RWPE1 (cell line): ENCODE measurements at regions not wholly inside any gene's neighbourhood (a gene's known extent, or its start where the extent isn't known, plus 50 kb on each side); places are given as distances from the start of the nearest gene placed in this dataset.

Experiments used
- CTCF ChIA-PET: fragments of 350-600 bp; sonication (Branson Sonifier 250); formaldehyde crosslinking; extraction: SDS; loops from one replicate; lab custom pipeline; 2021; lab: Yijun Ruan, JAX
- POLR2A ChIA-PET: fragments of 400-600 bp; formaldehyde crosslinking; extraction: SDS; loops from one replicate; lab custom pipeline; 2020; ENCODE audit warnings: antibody characterized with exemption; ENCODE audit not compliant: low non-redundant PET; lab: Yijun Ruan, JAX
- DNase-seq: peaks from one replicate; pipeline ENCODE4 v3.0.0; 2012; ENCODE audit warnings: low spot score
- H3K27ac ChIP-seq: fragments of 450-650 bp; 2 replicates; pipeline ENCODE4 v1.5.1; 2017
- TF ChIP-seq, protein P1 (sequence below): fragments of 450-650 bp; conservative IDR thresholded peaks from 2 replicates; pipeline ENCODE4 v1.5.1; 2017; ENCODE audit warnings: low read depth, mild to moderate bottlenecking

DNA sequence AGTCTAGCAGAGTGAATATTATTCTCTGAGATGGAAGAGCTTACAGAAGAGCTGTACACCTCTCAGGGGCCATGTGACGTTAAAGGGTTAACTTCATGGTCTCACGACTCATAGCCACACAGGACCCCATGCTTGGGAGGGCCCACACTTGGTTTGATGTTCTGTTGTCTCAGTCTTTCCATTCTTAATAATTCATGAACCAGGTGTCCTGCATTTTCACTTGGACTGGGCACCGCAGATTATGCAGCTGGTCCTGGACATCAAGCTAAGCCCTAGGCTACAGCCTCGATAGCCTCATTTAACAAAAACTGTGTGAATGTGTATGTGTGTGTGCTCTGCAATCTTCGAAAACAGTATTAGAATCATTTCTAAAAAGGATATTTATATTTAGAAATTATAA is 323.5 kb downstream of the PLK2 start:
- TF ChIP-seq, protein P1, sequence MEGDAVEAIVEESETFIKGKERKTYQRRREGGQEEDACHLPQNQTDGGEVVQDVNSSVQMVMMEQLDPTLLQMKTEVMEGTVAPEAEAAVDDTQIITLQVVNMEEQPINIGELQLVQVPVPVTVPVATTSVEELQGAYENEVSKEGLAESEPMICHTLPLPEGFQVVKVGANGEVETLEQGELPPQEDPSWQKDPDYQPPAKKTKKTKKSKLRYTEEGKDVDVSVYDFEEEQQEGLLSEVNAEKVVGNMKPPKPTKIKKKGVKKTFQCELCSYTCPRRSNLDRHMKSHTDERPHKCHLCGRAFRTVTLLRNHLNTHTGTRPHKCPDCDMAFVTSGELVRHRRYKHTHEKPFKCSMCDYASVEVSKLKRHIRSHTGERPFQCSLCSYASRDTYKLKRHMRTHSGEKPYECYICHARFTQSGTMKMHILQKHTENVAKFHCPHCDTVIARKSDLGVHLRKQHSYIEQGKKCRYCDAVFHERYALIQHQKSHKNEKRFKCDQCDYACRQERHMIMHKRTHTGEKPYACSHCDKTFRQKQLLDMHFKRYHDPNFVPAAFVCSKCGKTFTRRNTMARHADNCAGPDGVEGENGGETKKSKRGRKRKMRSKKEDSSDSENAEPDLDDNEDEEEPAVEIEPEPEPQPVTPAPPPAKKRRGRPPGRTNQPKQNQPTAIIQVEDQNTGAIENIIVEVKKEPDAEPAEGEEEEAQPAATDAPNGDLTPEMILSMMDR: no peak
- ChIA-PET CTCF (no interaction called here), POLR2A (no interaction called here)
- no peak for DNase-seq
- no peak overlapping the region for H3K27ac ChIP-seq

DNA sequence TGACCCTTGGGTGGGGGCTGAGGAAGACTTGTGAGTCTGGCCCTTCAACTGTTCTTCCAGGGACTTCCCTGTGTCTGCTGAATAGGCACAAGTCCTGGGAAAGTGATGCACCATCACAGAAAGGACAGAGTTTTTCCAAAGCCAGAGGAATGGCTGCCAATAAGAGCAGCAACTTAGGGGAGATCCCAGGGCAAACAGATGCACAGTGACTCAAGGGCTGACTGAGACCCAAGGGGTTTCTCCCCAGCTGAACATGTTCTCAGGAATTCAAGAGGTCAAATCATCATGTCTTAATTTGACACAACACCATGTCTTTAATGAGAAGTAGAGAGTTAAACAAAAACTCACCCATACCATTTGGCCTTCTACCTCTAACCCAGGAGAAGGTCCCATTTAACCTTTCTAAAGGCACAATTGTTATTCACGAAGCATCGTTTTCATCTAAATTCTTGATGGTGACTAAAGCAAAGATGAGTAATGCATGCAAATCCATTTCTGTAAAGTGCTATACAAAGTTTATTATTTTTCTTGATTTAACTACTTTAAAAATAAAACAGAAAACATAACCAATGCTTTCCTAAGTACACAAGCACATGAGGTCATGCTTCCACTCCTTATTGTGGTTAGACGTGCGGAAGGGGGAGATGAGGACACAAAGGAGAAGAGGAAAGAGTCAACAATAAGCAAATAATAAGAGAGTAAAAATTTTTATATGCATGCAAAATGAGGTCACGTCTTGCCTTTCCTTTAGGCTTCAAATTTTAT is 324.1 kb downstream of the PLK2 start:
- TF ChIP-seq, protein P1: no peak
- ChIA-PET CTCF (no interaction called here), POLR2A (no interaction called here)
- no peak overlapping the region for H3K27ac ChIP-seq
- no peak for DNase-seq

DNA sequence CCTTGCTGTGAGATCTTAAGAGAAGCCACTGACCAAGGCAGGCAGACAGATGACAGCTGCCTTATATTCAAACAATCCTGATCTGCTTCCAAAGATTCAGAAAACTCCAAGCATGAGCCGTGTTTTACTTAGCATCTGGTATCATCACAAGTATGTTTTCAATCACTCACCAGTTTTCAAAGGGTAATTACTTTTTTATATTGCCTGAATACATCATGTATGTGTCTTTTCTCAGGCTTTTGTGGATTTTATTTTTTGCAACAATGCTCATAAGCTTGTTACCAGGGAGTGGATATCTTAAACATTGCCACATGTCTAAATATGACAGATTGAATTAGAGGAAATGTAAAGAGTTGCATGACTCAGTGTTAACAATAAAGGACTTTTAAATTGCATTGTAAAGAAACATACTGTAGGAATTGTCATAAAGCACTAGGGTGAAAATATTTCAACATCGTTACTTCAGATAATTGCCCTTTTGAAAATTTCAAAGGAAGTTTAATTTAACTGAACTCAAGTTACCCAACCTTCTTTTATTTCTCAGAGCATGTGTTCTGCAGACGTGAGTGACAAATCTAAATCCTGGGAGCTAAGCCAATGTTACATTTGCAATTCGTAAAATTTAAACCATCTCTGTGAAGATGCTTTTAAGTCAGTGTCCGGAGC is 326.1 kb downstream of the PLK2 start:
- CTCF ChIA-PET: interaction anchor here (0.6 to 1.1 kb wide), 2 partner anchors 11 to 12 kb away, joined by 5 to 7 read pairs; no protein-coding TSS in a partner anchor
- TF ChIP-seq, protein P1: no peak
- peak; percentile 75 for DNase-seq
- H3K27ac ChIP-seq: peak overlapping the region; percentile 72; the same call in 1 of the 2 replicates
- POLR2A ChIA-PET: no interaction called here

DNA sequence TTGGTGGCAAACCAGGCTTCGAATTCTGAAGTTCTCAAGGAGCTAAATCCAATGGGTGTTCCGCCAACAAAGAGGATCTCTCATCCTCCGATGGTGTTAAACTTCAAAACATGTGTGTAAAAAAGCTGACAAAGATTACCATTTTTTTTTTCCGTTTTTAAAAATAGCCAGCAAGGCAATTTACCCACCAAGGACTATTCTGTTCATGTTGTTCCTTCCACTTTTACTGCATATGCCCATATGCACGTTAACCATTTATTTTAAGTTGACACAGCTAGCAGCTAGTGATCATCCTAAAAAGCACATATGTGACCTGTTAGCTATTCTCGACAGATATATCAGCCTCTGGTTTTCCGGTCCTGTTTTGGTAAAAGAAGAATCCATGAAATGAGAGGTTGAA is 326.7 kb downstream of the PLK2 start:
- POLR2A ChIA-PET: no interaction called here
- DNase-seq: no peak
- CTCF ChIA-PET: interaction anchor here (0.6 to 1.1 kb wide), 2 partner anchors 11 to 12 kb away, joined by 5 to 7 read pairs; no protein-coding TSS in a partner anchor
- H3K27ac ChIP-seq: no peak overlapping the region
- TF ChIP-seq, protein P1: no peak

DNA sequence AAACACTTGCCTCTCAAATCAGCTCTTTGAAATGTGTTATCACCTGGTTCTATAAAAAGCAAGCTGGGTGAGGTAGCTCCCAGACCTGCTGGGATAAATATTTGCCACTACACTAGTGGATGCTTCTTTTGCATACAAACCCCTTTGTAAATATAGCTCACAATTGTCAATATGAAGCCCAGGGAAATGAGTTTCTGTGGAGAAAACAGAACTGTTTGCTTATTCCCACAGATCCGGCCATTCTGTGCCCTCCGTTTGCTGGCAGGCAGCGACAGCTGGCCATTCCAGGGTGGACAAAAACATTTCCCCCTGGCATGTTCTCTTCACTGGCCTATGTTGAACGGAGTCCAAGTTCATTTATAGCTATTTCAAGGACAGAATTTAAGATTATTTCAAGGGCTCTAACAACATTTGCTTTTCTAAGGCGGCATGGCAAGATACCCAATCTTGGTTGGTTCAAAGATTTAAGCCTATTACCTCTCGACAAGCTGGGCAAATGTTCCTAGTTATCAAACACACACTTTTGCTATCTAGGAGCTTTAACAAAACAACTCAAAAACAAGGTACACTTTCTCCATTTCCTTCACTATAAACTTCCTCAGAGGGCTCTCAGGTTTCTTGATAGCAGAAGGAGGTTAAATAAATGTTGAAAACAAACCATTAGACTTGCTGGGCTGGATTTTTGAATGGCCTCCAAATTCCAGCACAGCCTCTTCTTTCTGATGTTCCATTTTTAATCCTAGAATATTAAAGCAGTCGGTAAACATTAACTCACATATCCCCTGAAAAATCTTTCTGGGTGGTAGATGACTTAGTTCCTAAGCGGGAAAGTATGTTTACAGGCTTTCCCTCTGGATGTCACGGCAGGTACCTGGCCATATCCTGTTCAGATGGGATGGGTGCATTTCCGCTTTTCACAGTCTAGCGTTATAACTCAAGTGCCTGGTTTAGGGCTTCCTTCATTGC is 332.3 kb downstream of the PLK2 start:
- TF ChIP-seq, protein P1: no peak
- H3K27ac ChIP-seq: no peak overlapping the region
- ChIA-PET CTCF (interaction anchor here (0.9 kb wide), 1 partner anchor 240 kb away, joined by 3 read pairs; no protein-coding TSS in a partner anchor), POLR2A (no interaction called here)
- no peak for DNase-seq

DNA sequence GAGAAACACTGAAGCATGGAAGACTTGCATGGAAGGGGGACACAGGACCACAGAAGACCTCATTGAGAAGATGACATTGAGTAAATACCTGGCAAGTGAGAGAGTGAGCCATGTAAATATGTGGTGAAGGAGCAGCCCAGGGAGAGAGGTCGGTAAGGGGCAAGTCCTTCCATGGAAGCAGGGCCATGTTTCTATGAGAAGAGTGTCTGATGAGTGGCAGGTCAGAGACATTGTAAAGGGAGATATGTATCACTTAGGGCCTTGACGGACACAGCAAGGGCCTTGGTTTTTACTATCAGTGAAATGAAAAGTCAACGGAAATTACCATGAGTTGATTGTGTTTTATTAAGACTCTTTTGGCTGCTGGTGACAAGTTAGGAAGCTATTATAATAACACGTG is 336.4 kb downstream of the PLK2 start:
- no peak for DNase-seq
- ChIA-PET CTCF (interaction anchor here (0.5 kb wide), 1 partner anchor 19 kb away, joined by 4 read pairs; no protein-coding TSS in a partner anchor), POLR2A (no interaction called here)
- TF ChIP-seq, protein P1: no peak
- no peak overlapping the region for H3K27ac ChIP-seq
